HCT116 (cell line): ENCODE measurements at regions not wholly inside any gene's neighbourhood (a gene's known extent, or its start where the extent isn't known, plus 50 kb on each side); places are given as distances from the start of the nearest gene placed in this dataset.
"Not testable (repeated sequence)": the region's sequence is repeated elsewhere in the genome, so short reads cannot be mapped to it uniquely, and the experiment has no call there.

Experiments
- ATAC-seq: fragments of 200-7000 bp; cut with Tn5 transposase; 2 replicates; pipeline ENCODE4 v1.9.1; 2020; ENCODE audit warnings: mild to moderate bottlenecking, moderate library complexity
- BruUV-seq: library from RNA; stranded (reverse); fragments of 400-500 nt; replicated peaks from 2 replicates; lab custom pipeline; 2021; lab: Mats Ljungman, UMichigan
- CTCF ChIA-PET: fragments of 300-600 bp; sonication (Branson Sonifier 250); formaldehyde crosslinking; loops from one replicate; lab custom pipeline; 2021; ENCODE audit warnings: antibody characterized with exemption; lab: Charles Lee
- POLR2A ChIA-PET: fragments of 300-600, 350-600 bp; sonication (Branson Sonifier 250); formaldehyde crosslinking; loops from one replicate; lab custom pipeline; 2021; ENCODE audit warnings: antibody characterized with exemption; lab: Charles Lee
- RAD21 ChIA-PET, 2 experiments: fragments of 300-600 bp; sonication (Branson Sonifier 250); formaldehyde crosslinking; loops; one replicate each; lab custom pipeline; 2023; ENCODE audit warnings: low total read pairs in 2 of 2; ENCODE audit not compliant: uncharacterized antibody in 2 of 2, unreplicated experiment in 2 of 2, low non-redundant PET in 1 of 2; lab: Charles Lee
- DNase-seq: peaks from one replicate; pipeline ENCODE4 v3.0.0-alpha.2; 2010; ENCODE audit warnings: low read depth, low spot score
- H2AFZ ChIP-seq: fragments of 200-600 bp; shearing (Covaris generic), sonication (generic); 2 replicates; pipeline ENCODE4 v1.6.1; 2017; ENCODE audit warnings: low read depth, mixed run types, mixed read lengths, antibody characterized with exemption, low read length; ENCODE audit not compliant: poor library complexity, severe bottlenecking
- H3K27ac ChIP-seq: 2 replicates; pipeline ENCODE4 v1.5.1; 2012; ENCODE audit warnings: low read depth, low read length
- H3K27me3 ChIP-seq: fragments of 200-600 bp; sonication (generic); 2 replicates; pipeline ENCODE4 v1.6.1; 2016; ENCODE audit warnings: mixed run types, low read length, mixed read lengths; ENCODE audit not compliant: insufficient read depth
- H3K36me3 ChIP-seq, 2 experiments: fragments of 200-500 bp in 1 of 2; fragments of 200-600 bp in 1 of 2; sonication (Bioruptor generic) in 1 of 2; sonication (generic) in 1 of 2; 2 replicates each; pipeline versions ENCODE4 v1.5.1 to v1.6.1; 2014 to 2016; ENCODE audit warnings: low read length in 2 of 2, inconsistent platforms in 1 of 2, mixed read lengths in 1 of 2, mixed run types in 1 of 2; ENCODE audit not compliant: insufficient read depth in 2 of 2, control insufficient read depth in 1 of 2
- H3K4me1 ChIP-seq, 2 experiments: fragments of 200-600 bp in 1 of 2; sonication (generic) in 1 of 2; 2 replicates each; pipeline versions ENCODE4 v1.5.1 to v1.6.1; 2012 to 2017; ENCODE audit warnings: low read length in 2 of 2, inconsistent platforms in 1 of 2, mild to moderate bottlenecking in 1 of 2, mixed read lengths in 1 of 2, mixed run types in 1 of 2, moderate library complexity in 1 of 2; ENCODE audit not compliant: insufficient read depth in 2 of 2, control insufficient read depth in 1 of 2
- H3K4me2 ChIP-seq: fragments of 200-600 bp; sonication (generic); 2 replicates; pipeline ENCODE4 v1.6.1; 2017; ENCODE audit warnings: mixed run types, low read length, mixed read lengths
- H3K4me3 ChIP-seq, 2 experiments: fragments of 200-600 bp in 1 of 2; sonication (generic) in 1 of 2; replicated peaks in 1 of 2; 2 replicates each; pipeline ENCODE4 v1.5.1; 2011 to 2016; ENCODE audit warnings: low read length in 2 of 2, control low read depth in 1 of 2, low read depth in 1 of 2, mild to moderate bottlenecking in 1 of 2, mixed read lengths in 1 of 2, mixed run types in 1 of 2
- H3K79me2 ChIP-seq: fragments of 200-600 bp; sonication (generic); 2 replicates; pipeline ENCODE4 v1.6.1; 2017; ENCODE audit warnings: mild to moderate bottlenecking, mixed run types, low read length, moderate library complexity, mixed read lengths; ENCODE audit not compliant: insufficient read depth
- H3K9ac ChIP-seq: fragments of 200-600 bp; sonication (generic); 2 replicates; pipeline ENCODE4 v1.6.1; 2016; ENCODE audit warnings: low read length, mixed read lengths
- H3K9me2 ChIP-seq: fragments of 200-600 bp; sonication (generic), shearing (Covaris generic); 2 replicates; pipeline ENCODE4 v1.6.1; 2017; ENCODE audit warnings: mixed run types, mild to moderate bottlenecking, moderate library complexity; ENCODE audit not compliant: insufficient read depth
- H3K9me3 ChIP-seq, 2 experiments: fragments of 200-500 bp in 1 of 2; fragments of 200-600 bp in 1 of 2; sonication (Bioruptor generic) in 1 of 2; sonication (generic) in 1 of 2; 2 replicates each; pipeline ENCODE4 v1.6.1; 2014 to 2017; ENCODE audit warnings: low read length in 2 of 2, mixed read lengths in 2 of 2, inconsistent platforms in 1 of 2, low read depth in 1 of 2, mild to moderate bottlenecking in 1 of 2, mixed run types in 1 of 2, moderate library complexity in 1 of 2; ENCODE audit not compliant: control insufficient read depth in 1 of 2, insufficient read depth in 1 of 2
- H4K20me1 ChIP-seq: fragments of 200-600 bp; sonication (generic), shearing (Covaris generic); 2 replicates; pipeline ENCODE4 v1.6.1; 2017; ENCODE audit warnings: mixed run types, mild to moderate bottlenecking, moderate library complexity; ENCODE audit not compliant: insufficient read depth
- CEBPB ChIP-seq: IDR thresholded peaks from 2 replicates; pipeline ENCODE4 v1.6.1; 2012; ENCODE audit warnings: low read depth
- POLR2AphosphoS5 ChIP-seq: IDR thresholded peaks from 2 replicates; pipeline ENCODE4 v1.6.1; 2011; ENCODE audit warnings: mild to moderate bottlenecking, low read depth, low read length, moderate library complexity
- RAD21 ChIP-seq: IDR thresholded peaks from 2 replicates; pipeline ENCODE4 v1.6.1; 2012; ENCODE audit warnings: low read depth, mild to moderate bottlenecking
- SIN3A ChIP-seq: IDR thresholded peaks from 2 replicates; pipeline ENCODE4 v1.6.1; 2012; ENCODE audit warnings: low read depth
- SP1 ChIP-seq: IDR thresholded peaks from 2 replicates; pipeline ENCODE4 v1.6.1; 2012; ENCODE audit warnings: low read depth
- SRF ChIP-seq: IDR thresholded peaks from 2 replicates; pipeline ENCODE4 v1.6.1; 2012; ENCODE audit warnings: low read depth
- TCF7L2 ChIP-seq: IDR thresholded peaks from 2 replicates; pipeline ENCODE4 v1.7.0; 2011; ENCODE audit warnings: borderline replicate concordance, inconsistent platforms; ENCODE audit not compliant: insufficient read depth, insufficient read length; ENCODE audit errors: extremely low read depth
- intact Hi-C: fragments of 100-400 bp; cut with micrococcal nuclease; formaldehyde crosslinking; loops from 2 replicates; pipeline ENCODE4 v1.10.0; 2022

- TF ChIP-seq SRF (no peak), RAD21 (no peak), POLR2AphosphoS5 (no peak), CEBPB (no peak), SP1 (no peak), SIN3A (no peak)
Observed at GRCh38 chr20:54909702-54910101, 434.3 kb downstream of the DOK5 start (continued).

- H3K79me2 ChIP-seq, H3K4me1 ChIP-seq, ATAC-seq, H3K9ac ChIP-seq, DNase-seq, H3K9me3 ChIP-seq, H3K4me3 ChIP-seq, intact Hi-C loops, H3K27ac ChIP-seq, H3K27me3 ChIP-seq, H3K4me2 ChIP-seq, H4K20me1 ChIP-seq, H3K9me2 ChIP-seq, CTCF ChIA-PET, BruUV-seq, POLR2A ChIA-PET, H2AFZ ChIP-seq, RAD21 ChIA-PET, H3K36me3 ChIP-seq: not testable (repeated sequence)
Observed at GRCh38 chr20:54906134-54906533, 430.7 kb downstream of the DOK5 start.

- Histone ChIP-seq H3K4me1 (no peaks in the 10 kb centered on the region), H3K9me2 (no peaks in the 10 kb centered on the region), H3K36me3 (no peaks in the 10 kb centered on the region), H3K79me2 (no peaks in the 10 kb centered on the region), H3K4me2 (no peak overlapping the region), H3K27ac (no peak overlapping the region)
- no peak for ATAC-seq
- intact Hi-C loops, result no loop called here
- no peak for TF ChIP-seq TCF7L2
- TF ChIP-seq, all 23 proteins: peak for 0
- ChIA-PET POLR2A (no interaction called here), CTCF (no interaction called here), RAD21 (no interaction called here)
- no peak overlapping the region for H3K4me3 ChIP-seq
- no peak for DNase-seq
- no peak overlapping the region for H2AFZ ChIP-seq
- no peaks in the 10 kb centered on the region for H3K27me3 ChIP-seq
- no peak overlapping the region for H3K9ac ChIP-seq
- H3K9me3 ChIP-seq, result peaks cover 6 to 20% of the 10 kb centered on the region in 2 experiments; a peak in 2 of 4 replicates
- no TSS peak for BruUV-seq
- H4K20me1 ChIP-seq, result no peaks in the 10 kb centered on the region
Observed at GRCh38 chr20:54897787-54898186, 422.4 kb downstream of the DOK5 start.
